HEK293 (cell line): ENCODE measurements at regions not wholly inside any gene's neighbourhood (a gene's known extent, or its start where the extent isn't known, plus 50 kb on each side); places are given as distances from the start of the nearest gene placed in this dataset.

ENCODE experiments used
- CTCF ChIA-PET: fragments of 350-600 bp; formaldehyde crosslinking; extraction: SDS; loops from one replicate; lab custom pipeline; 2021; ENCODE audit warnings: antibody characterized with exemption; lab: Yijun Ruan, JAX
- POLR2A ChIA-PET: fragments of 300-600 bp; formaldehyde crosslinking; extraction: SDS; loops from one replicate; lab custom pipeline; 2020; ENCODE audit warnings: antibody characterized with exemption, inconsistent platforms; lab: Yijun Ruan, JAX
- H3K27ac ChIP-seq: fragments of 200-500 bp; sonication (Bioruptor generic); 2 replicates; pipeline ENCODE4 v1.5.1; 2014; ENCODE audit warnings: low read depth, low read length, control low read depth, inconsistent platforms; ENCODE audit errors: extremely low read depth
- H3K36me3 ChIP-seq, 2 experiments: fragments of 200-500 bp in 1 of 2; sonication (Bioruptor generic) in 1 of 2; 1 replicate in 1 of 2; 2 replicates in 1 of 2; pipeline ENCODE4 v1.5.1; 2014 to 2017; ENCODE audit warnings: inconsistent platforms in 2 of 2, low read length in 2 of 2; ENCODE audit not compliant: control insufficient read depth in 2 of 2, insufficient read depth in 1 of 2
- H3K4me1 ChIP-seq: fragments of 200-500 bp; sonication (Bioruptor generic); 2 replicates; pipeline ENCODE4 v1.5.1; 2014; ENCODE audit warnings: mild to moderate bottlenecking, low read length, inconsistent platforms; ENCODE audit not compliant: control insufficient read depth, insufficient read depth
- H3K4me3 ChIP-seq: 2 replicates; pipeline ENCODE4 v1.5.1; 2011; ENCODE audit warnings: low read depth, mild to moderate bottlenecking, control low read depth, low read length, moderate library complexity
- H3K9me3 ChIP-seq: fragments of 200-500 bp; sonication (Bioruptor generic); 2 replicates; pipeline ENCODE4 v1.5.1; 2014; ENCODE audit warnings: low read depth, low read length, inconsistent platforms; ENCODE audit not compliant: control insufficient read depth, insufficient read depth
- OVOL3 ChIP-seq: fragments of 450-650 bp; formaldehyde crosslinking; IDR thresholded peaks from 2 replicates; pipeline ENCODE4 v1.5.1; 2016; ENCODE audit warnings: missing biosample characterization, missing genetic modification characterization
- ZBTB10 ChIP-seq: fragments of 450-650 bp; formaldehyde crosslinking; IDR thresholded peaks from 2 replicates; pipeline ENCODE4 v1.5.1; 2016; ENCODE audit warnings: missing biosample characterization, missing genetic modification characterization
- ZNF174 ChIP-seq: fragments of 450-650 bp; formaldehyde crosslinking; IDR thresholded peaks from 2 replicates; pipeline ENCODE4 v1.5.0; 2017; ENCODE audit warnings: missing biosample characterization, mild to moderate bottlenecking, missing genetic modification characterization
- ZNF18 ChIP-seq: fragments of 450-650 bp; formaldehyde crosslinking; IDR thresholded peaks from 2 replicates; pipeline ENCODE4 v1.5.1; 2016; ENCODE audit warnings: missing biosample characterization, missing genetic modification characterization
- ZNF366 ChIP-seq: fragments of 450-650 bp; formaldehyde crosslinking; conservative IDR thresholded peaks from 2 replicates; pipeline ENCODE4 v1.5.1; 2016; ENCODE audit warnings: missing biosample characterization, missing genetic modification characterization
- ZNF518A ChIP-seq: fragments of 450-650 bp; formaldehyde crosslinking; conservative IDR thresholded peaks from 2 replicates; pipeline ENCODE4 v1.5.1; 2016; ENCODE audit warnings: low read depth, missing biosample characterization, missing genetic modification characterization
- ZNF670 ChIP-seq: fragments of 450-650 bp; formaldehyde crosslinking; IDR thresholded peaks from 2 replicates; pipeline ENCODE4 v1.5.1; 2016; ENCODE audit warnings: missing biosample characterization, missing genetic modification characterization, low read depth
- ZNF701 ChIP-seq: fragments of 450-650 bp; formaldehyde crosslinking; IDR thresholded peaks from 2 replicates; pipeline ENCODE4 v1.5.1; 2016; ENCODE audit warnings: missing biosample characterization, missing genetic modification characterization
- ZNF768 ChIP-seq: fragments of 450-650 bp; formaldehyde crosslinking; IDR thresholded peaks from 2 replicates; pipeline ENCODE4 v1.5.1; 2018; ENCODE audit warnings: missing biosample characterization, mild to moderate bottlenecking, missing genetic modification characterization
- ZNF777 ChIP-seq: fragments of 450-650 bp; formaldehyde crosslinking; IDR thresholded peaks from 2 replicates; pipeline ENCODE4 v1.5.1; 2017; ENCODE audit warnings: missing biosample characterization, missing genetic modification characterization, borderline replicate concordance
- ZSCAN23 ChIP-seq: fragments of 450-650 bp; formaldehyde crosslinking; IDR thresholded peaks from 2 replicates; pipeline ENCODE4 v1.5.1; 2016; ENCODE audit warnings: missing biosample characterization, missing genetic modification characterization
- TF ChIP-seq, protein P1 (sequence below): fragments of 450-650 bp; IDR thresholded peaks from 2 replicates; pipeline ENCODE4 v1.5.1; 2018; ENCODE audit warnings: missing biosample characterization, missing genetic modification characterization

GRCh38 chr3:148203297-148204010 lies 494.2 kb upstream of the AGTR1 start:
- Histone ChIP-seq H3K4me1 (no peaks in the 10 kb centered on the region), H3K36me3 (no peaks in the 10 kb centered on the region), H3K9me3 (no peaks in the 10 kb centered on the region), H3K27ac (no peak overlapping the region), H3K4me3 (no peak overlapping the region)
- CTCF ChIA-PET = interaction anchor here (0.6 to 1.2 kb wide), 4 partner anchors 9 to 1861 kb away, joined by 3 to 6 read pairs (median 4); no protein-coding TSS in a partner anchor
- TF ChIP-seq OVOL3 (no peak), ZNF670 (no peak), ZNF366 (tag by site-specific recombination) (no peak), ZNF18 (tag by site-specific recombination) (no peak), ZNF777 (tag by site-specific recombination) (no peak), ZNF174 (tag by site-specific recombination) (no peak), ZNF768 (tag by site-specific recombination) (no peak), ZNF518A (tag by site-specific recombination) (no peak), ZNF701 (tag by site-specific recombination) (no peak), ZBTB10 (no peak)
- POLR2A ChIA-PET = no interaction called here

GRCh38 chr3:148204131-148204530 lies 493.6 kb upstream of the AGTR1 start:
- TF ChIP-seq, protein P1, sequence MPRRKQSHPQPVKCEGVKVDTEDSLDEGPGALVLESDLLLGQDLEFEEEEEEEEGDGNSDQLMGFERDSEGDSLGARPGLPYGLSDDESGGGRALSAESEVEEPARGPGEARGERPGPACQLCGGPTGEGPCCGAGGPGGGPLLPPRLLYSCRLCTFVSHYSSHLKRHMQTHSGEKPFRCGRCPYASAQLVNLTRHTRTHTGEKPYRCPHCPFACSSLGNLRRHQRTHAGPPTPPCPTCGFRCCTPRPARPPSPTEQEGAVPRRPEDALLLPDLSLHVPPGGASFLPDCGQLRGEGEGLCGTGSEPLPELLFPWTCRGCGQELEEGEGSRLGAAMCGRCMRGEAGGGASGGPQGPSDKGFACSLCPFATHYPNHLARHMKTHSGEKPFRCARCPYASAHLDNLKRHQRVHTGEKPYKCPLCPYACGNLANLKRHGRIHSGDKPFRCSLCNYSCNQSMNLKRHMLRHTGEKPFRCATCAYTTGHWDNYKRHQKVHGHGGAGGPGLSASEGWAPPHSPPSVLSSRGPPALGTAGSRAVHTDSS = no peak
- TF ChIP-seq ZSCAN23 (tag by site-specific recombination) = no peak
- TF ChIP-seq, all 188 proteins: peak for 0
- Histone ChIP-seq H3K9me3 (no peaks in the 10 kb centered on the region), H3K4me1 (no peaks in the 10 kb centered on the region), H3K4me3 (no peak overlapping the region), H3K27ac (no peak overlapping the region), H3K36me3 (no peaks in the 10 kb centered on the region)
- ChIA-PET POLR2A (no interaction called here), CTCF (no interaction called here)
